ENCODE measurements at regions not wholly inside any gene's neighbourhood (a gene's known extent, or its start where the extent isn't known, plus 50 kb on each side); places are given as distances from the start of the nearest gene placed in this dataset.

- TF ChIP-seq CTCF (IDR thresholded peaks at IDR 0.05; ENCODE audit: insufficient read depth, low read length, poor library complexity, severe bottlenecking) (no peak), EZH2phosphoT487 (conservative IDR thresholded peaks at IDR 0.05; ENCODE audit: low read length) (no peak)
Measured at GRCh38 chr9:7560669-7561305, 238.8 kb downstream of the DMAC1 start.

Measured in SU-DHL-6 (cell line).